H1 (cell line): ENCODE measurements at regions not wholly inside any gene's neighbourhood (a gene's known extent, or its start where the extent isn't known, plus 50 kb on each side); places are given as distances from the start of the nearest gene placed in this dataset.

Experiments used
- CTCF ChIA-PET: fragments of 300-600 bp; sonication (Branson Sonifier 250); formaldehyde crosslinking; loops from one replicate; lab custom pipeline; 2021; ENCODE audit not compliant: partially characterized antibody; lab: Charles Lee
- POLR2A ChIA-PET: fragments of 300-600 bp; sonication (Branson Sonifier 250); formaldehyde crosslinking; loops from one replicate; lab custom pipeline; 2021; ENCODE audit warnings: inconsistent platforms; ENCODE audit not compliant: partially characterized antibody; lab: Charles Lee
- DNase-seq, 2 experiments: peaks; one replicate each; pipeline versions ENCODE4 v3.0.0 to v3.0.0-alpha.2; 2010 to 2022; ENCODE audit warnings: low spot score in 2 of 2, low read depth in 1 of 2, mixed read lengths in 1 of 2
- FAIRE-seq: peaks from 2 replicates; lab custom pipeline; 2011; peaks lifted over from hg19 to GRCh38; lab: Jason Lieb, UNC
- H2AFZ ChIP-seq: 2 replicates; pipeline ENCODE4 v1.8.1; 2012; ENCODE audit warnings: low read length, inconsistent platforms
- H2AK5ac ChIP-seq: 2 replicates; pipeline ENCODE4 v1.6.1; 2013; ENCODE audit warnings: low read depth, low read length
- H2BK120ac ChIP-seq: replicated peaks from 2 replicates; pipeline ENCODE3; 2013; ENCODE audit warnings: low read depth, low read length, inconsistent platforms
- H2BK12ac ChIP-seq: 2 replicates; pipeline ENCODE4 v1.6.1; 2013; ENCODE audit warnings: low read depth, low read length
- H2BK15ac ChIP-seq: 2 replicates; pipeline ENCODE4 v1.6.1; 2013; ENCODE audit warnings: low read length
- H2BK20ac ChIP-seq: 2 replicates; pipeline ENCODE4 v1.6.1; 2013; ENCODE audit warnings: low read length
- H2BK5ac ChIP-seq: 2 replicates; pipeline ENCODE4 v1.6.1; 2013; ENCODE audit warnings: low read depth, low read length
- H3K14ac ChIP-seq: 2 replicates; pipeline ENCODE4 v1.6.1; 2013; ENCODE audit warnings: inconsistent platforms; ENCODE audit not compliant: insufficient read length
- H3K18ac ChIP-seq: 2 replicates; pipeline ENCODE4 v1.6.1; 2013; ENCODE audit warnings: low read length; ENCODE audit errors: extremely low read depth
- H3K23ac ChIP-seq: 2 replicates; pipeline ENCODE4 v1.6.1; 2013; ENCODE audit warnings: inconsistent platforms; ENCODE audit not compliant: insufficient read length
- H3K23me2 ChIP-seq: 2 replicates; pipeline ENCODE4 v1.6.1; 2013; ENCODE audit warnings: low read depth, low read length
- H3K27ac ChIP-seq: 2 replicates; pipeline ENCODE4 v1.6.1; 2011; ENCODE audit warnings: low read depth, low read length, inconsistent platforms
- H3K27me3 ChIP-seq, 4 experiments: replicated peaks in 1 of 4; 1 replicate in 1 of 4; 2 replicates in 3 of 4; pipeline versions ENCODE4 v1.6.1 to v1.8.1; 2011 to 2013; ENCODE audit warnings: low read length in 3 of 4, mild to moderate bottlenecking in 3 of 4, inconsistent platforms in 2 of 4, mixed read lengths in 2 of 4, moderate library complexity in 1 of 4; ENCODE audit not compliant: control insufficient read depth in 3 of 4, insufficient read depth in 3 of 4; ENCODE audit errors: extremely low read depth in 1 of 4
- H3K36me3 ChIP-seq, 4 experiments: 2 replicates each; pipeline versions ENCODE4 v1.6.1 to v1.8.1; 2011 to 2013; ENCODE audit warnings: mild to moderate bottlenecking in 4 of 4, low read length in 3 of 4, moderate library complexity in 2 of 4, control low read depth in 1 of 4, inconsistent platforms in 1 of 4; ENCODE audit not compliant: insufficient read depth in 4 of 4, control insufficient read depth in 2 of 4
- H3K4ac ChIP-seq: replicated peaks from 2 replicates; pipeline ENCODE3; 2013; ENCODE audit warnings: low read length, low read depth, mixed read lengths, inconsistent platforms; ENCODE audit not compliant: insufficient read length
- H3K4me1 ChIP-seq, 4 experiments: replicated peaks in 1 of 4; 1 replicate in 1 of 4; 2 replicates in 3 of 4; pipeline versions ENCODE4 v1.6.1 to v1.8.1; 2011 to 2013; ENCODE audit warnings: low read length in 3 of 4, inconsistent platforms in 2 of 4, mixed read lengths in 1 of 4; ENCODE audit not compliant: insufficient read depth in 4 of 4, control insufficient read depth in 3 of 4
- H3K4me2 ChIP-seq, 2 experiments: 2 replicates each; pipeline versions ENCODE4 v1.6.1 to v1.8.1; 2011 to 2013; ENCODE audit warnings: low read depth in 2 of 2, low read length in 2 of 2, control low read depth in 1 of 2, inconsistent platforms in 1 of 2, mild to moderate bottlenecking in 1 of 2; ENCODE audit not compliant: insufficient read depth in 1 of 2
- H3K4me3 ChIP-seq, 4 experiments: fragments of 200-600, 300-600 bp in 1 of 4; sonication (generic), shearing (Covaris generic), sonication (Bioruptor Twin) in 1 of 4; 2 replicates each; pipeline versions ENCODE4 v1.5.1 to v1.8.1; 2011 to 2016; ENCODE audit warnings: low read length in 4 of 4, low read depth in 3 of 4, control low read depth in 2 of 4, inconsistent platforms in 2 of 4, mild to moderate bottlenecking in 2 of 4, mixed read lengths in 1 of 4, moderate library complexity in 1 of 4; ENCODE audit not compliant: insufficient read depth in 2 of 4; ENCODE audit errors: extremely low read depth in 1 of 4
- H3K56ac ChIP-seq: replicated peaks from 2 replicates; pipeline ENCODE3; 2013; ENCODE audit warnings: low read depth, mild to moderate bottlenecking, mixed read lengths, low read length, inconsistent platforms; ENCODE audit not compliant: insufficient read length
- H3K79me1 ChIP-seq: 2 replicates; pipeline ENCODE4 v1.6.1; 2013; ENCODE audit warnings: low read depth, low read length, control low read depth
- H3K79me2 ChIP-seq, 2 experiments: 2 replicates each; pipeline versions ENCODE4 v1.6.1 to v1.8.1; 2012 to 2013; ENCODE audit warnings: low read length in 2 of 2, mild to moderate bottlenecking in 2 of 2, inconsistent platforms in 1 of 2; ENCODE audit not compliant: insufficient read depth in 2 of 2, control insufficient read depth in 1 of 2
- H3K9ac ChIP-seq, 4 experiments: replicated peaks in 1 of 4; 1 replicate in 1 of 4; 2 replicates in 3 of 4; pipeline versions ENCODE4 v1.6.1 to v1.8.1; 2011 to 2013; ENCODE audit warnings: low read depth in 3 of 4, low read length in 3 of 4, control low read depth in 2 of 4, mild to moderate bottlenecking in 2 of 4, moderate library complexity in 2 of 4, inconsistent platforms in 1 of 4; ENCODE audit errors: extremely low read depth in 1 of 4
- H3K9me3 ChIP-seq, 2 experiments: 2 replicates each; pipeline versions ENCODE4 v1.6.1 to v1.8.1; 2012 to 2013; ENCODE audit warnings: mild to moderate bottlenecking in 2 of 2, moderate library complexity in 2 of 2, control low read depth in 1 of 2, inconsistent platforms in 1 of 2, low read depth in 1 of 2, low read length in 1 of 2, mixed read lengths in 1 of 2; ENCODE audit not compliant: insufficient read depth in 2 of 2
- H4K20me1 ChIP-seq, 2 experiments: replicated peaks in 1 of 2; 2 replicates each; pipeline versions ENCODE3 to v1.8.1; 2011 to 2013; ENCODE audit warnings: inconsistent platforms in 2 of 2, low read length in 2 of 2, mild to moderate bottlenecking in 1 of 2; ENCODE audit not compliant: insufficient read depth in 2 of 2, control insufficient read depth in 1 of 2
- H4K5ac ChIP-seq: 2 replicates; pipeline ENCODE4 v1.6.1; 2013; ENCODE audit warnings: low read length, low read depth, mixed read lengths, inconsistent platforms; ENCODE audit not compliant: insufficient read length
- H4K8ac ChIP-seq: 2 replicates; pipeline ENCODE4 v1.8.0; 2013; ENCODE audit warnings: mild to moderate bottlenecking, moderate library complexity, low read length, inconsistent platforms; ENCODE audit not compliant: insufficient read depth; ENCODE audit errors: extremely low read depth
- H4K91ac ChIP-seq: replicated peaks from 2 replicates; pipeline ENCODE3; 2013; ENCODE audit warnings: low read length, mixed read lengths, inconsistent platforms; ENCODE audit not compliant: insufficient read length
- CREB1 ChIP-seq: IDR thresholded peaks from 2 replicates; pipeline ENCODE4 v1.6.1; 2012; ENCODE audit warnings: inconsistent platforms
- EZH2 ChIP-seq: fragments of 200-600 bp; sonication (generic); IDR thresholded peaks from 2 replicates; pipeline ENCODE4 v1.7.1; 2012; ENCODE audit warnings: low read depth, mild to moderate bottlenecking, moderate library complexity, low read length, inconsistent platforms; ENCODE audit not compliant: severe bottlenecking
- MAFK ChIP-seq: IDR thresholded peaks from 2 replicates; pipeline ENCODE4 v1.6.1; 2012; ENCODE audit warnings: low read depth, mild to moderate bottlenecking, improper control_type of control experiment, low read length
- NRF1 ChIP-seq: IDR thresholded peaks from 2 replicates; pipeline ENCODE4 v1.6.1; 2011; ENCODE audit warnings: mild to moderate bottlenecking, low read depth, low read length, improper control_type of control experiment
- PHF8 ChIP-seq: fragments of 200-600 bp; sonication (generic); conservative IDR thresholded peaks from 2 replicates; pipeline ENCODE4 v1.7.1; 2012; ENCODE audit warnings: low read depth, mild to moderate bottlenecking, inconsistent platforms, low read length, moderate library complexity
- POLR2A ChIP-seq, 2 experiments: IDR thresholded peaks; 1 replicate in 1 of 2; 2 replicates in 1 of 2; pipeline ENCODE4 v1.6.1; 2011; ENCODE audit warnings: low read depth in 2 of 2, low read length in 2 of 2, mild to moderate bottlenecking in 2 of 2; ENCODE audit errors: control extremely low read depth in 1 of 2
- RAD21 ChIP-seq, 2 experiments: IDR thresholded peaks in 1 of 2; conservative IDR thresholded peaks in 1 of 2; 2 replicates each; pipeline ENCODE4 v1.6.1; 2011; ENCODE audit warnings: low read depth in 2 of 2, low read length in 2 of 2, improper control_type of control experiment in 1 of 2, inconsistent platforms in 1 of 2, mild to moderate bottlenecking in 1 of 2, moderate library complexity in 1 of 2
- RXRA ChIP-seq: IDR thresholded peaks from 2 replicates; pipeline ENCODE4 v1.6.1; 2011; ENCODE audit warnings: low read depth, mild to moderate bottlenecking, low read length, moderate library complexity; ENCODE audit not compliant: insufficient read depth
- SRF ChIP-seq: IDR thresholded peaks from 2 replicates; pipeline ENCODE4 v1.6.1; 2011; ENCODE audit warnings: mild to moderate bottlenecking, low read depth, low read length, moderate library complexity
- WGBS, 2 experiments: shearing (Covaris generic) in 1 of 2; methylation state at CpG; one replicate each; pipeline versions ENCODE4 v1.1.6 to v1.1.7; 2013 to 2015; ENCODE audit warnings: low lambda C conversion rate in 2 of 2, mixed read lengths in 2 of 2, inconsistent platforms in 1 of 2, low coverage in 1 of 2, missing lambda C conversion rate in 1 of 2; ENCODE audit not compliant: insufficient replicate concordance in 2 of 2, insufficient coverage in 1 of 2, insufficient read length in 1 of 2; ENCODE audit errors: extremely low coverage in 1 of 2, missing lambda C conversion rate in 1 of 2; 5-methylcytosine and 5-hydroxymethylcytosine counted together

- POLR2A ChIA-PET, result no interaction called here
- Histone ChIP-seq H4K20me1 (no peaks in the 10 kb centered on the region), H2BK20ac (no peak overlapping the region), H2BK15ac (no peak overlapping the region), H4K8ac (no peak overlapping the region), H3K4me2 (no peak overlapping the region), H3K79me2 (no peaks in the 10 kb centered on the region), H3K23me2 (no peaks in the 10 kb centered on the region), H4K91ac (no peak overlapping the region), H3K4me3 (no peak overlapping the region), H3K4ac (no peak overlapping the region), H3K18ac (no peak overlapping the region), H3K56ac (no peak overlapping the region), H3K9me3 (no peaks in the 10 kb centered on the region), H2BK5ac (no peak overlapping the region), H2AK5ac (no peak overlapping the region), H3K27me3 (peaks cover 0 to 1% (median 0%) of the 10 kb centered on the region in 4 experiments; a peak in 1 of 7 replicates), H3K36me3 (no peaks in the 10 kb centered on the region), H3K27ac (no peak overlapping the region), H3K4me1 (peaks cover 0 to 4% (median 0%) of the 10 kb centered on the region in 4 experiments; a peak in 1 of 7 replicates), H4K5ac (no peak overlapping the region), H3K14ac (no peak overlapping the region), H3K9ac (no peak overlapping the region), H3K23ac (no peak overlapping the region), H2BK120ac (no peak overlapping the region), H2BK12ac (no peak overlapping the region), H3K79me1 (no peaks in the 10 kb centered on the region), H2AFZ (no peak overlapping the region)
- no peak for TF ChIP-seq CREB1
- TF ChIP-seq NRF1, result no peak
- TF ChIP-seq EZH2, result no peak
- no peak for TF ChIP-seq RAD21 (IDR thresholded peaks at IDR 0.05 in 1 of 2, conservative IDR thresholded peaks at IDR 0.05 in 1 of 2; ENCODE audit: low read depth in 2 of 2, low read length in 2 of 2)
- TF ChIP-seq PHF8, result no peak
- TF ChIP-seq POLR2A (IDR thresholded peaks at IDR 0.05; ENCODE audit: control extremely low read depth in 1 of 2, low read depth in 2 of 2, low read length in 2 of 2), result no peak
- no peak for TF ChIP-seq SRF
- no peak for TF ChIP-seq RXRA
- TF ChIP-seq MAFK, result no peak
- DNase-seq (no peak), FAIRE-seq (no peak)
- CTCF ChIA-PET, result interaction anchor here (1.1 kb wide), 1 partner anchor 12 kb away, joined by 4 read pairs; no protein-coding TSS in a partner anchor
- 85% methylated on average over 1 of the region's 1 CpG; no CpG with 5 or more reads in 1 of the 2 experiments for WGBS, 2 experiments
Measured at GRCh38 chr7:108634535-108634934, 64.9 kb downstream of the DNAJB9 start.
